ENCODE measurements at regions not wholly inside any gene's neighbourhood (a gene's known extent, or its start where the extent isn't known, plus 50 kb on each side); places are given as distances from the start of the nearest gene placed in this dataset.
A peak's percentile ranks its signal among the peaks of the same experiment; 100 is the strongest.

- peaks cover 9% of the 10 kb centered on the region; the same call in 1 of the 2 replicates for H3K4me1 ChIP-seq (ENCODE audit: insufficient read depth, low read length)
- no peak overlapping the region for H3K27ac ChIP-seq (ENCODE audit: low read length)
- no peaks in the 10 kb centered on the region for H3K9me3 ChIP-seq (ENCODE audit: insufficient read depth, low read length, severe bottlenecking)
- TF ChIP-seq EZH2 (IDR thresholded peaks at IDR 0.05; ENCODE audit: borderline replicate concordance, low read depth, low read length, severe bottlenecking) (no peak), CTCF (IDR thresholded peaks at IDR 0.05; ENCODE audit: borderline replicate concordance, extremely low read depth, low read length, poor library complexity, severe bottlenecking) (no peak)
- no peak overlapping the region for H3K4me2 ChIP-seq (ENCODE audit: insufficient read depth, low read length)
- H3K4me3 ChIP-seq (ENCODE audit: low read depth in 1 of 2, low read length in 2 of 2) = no peak overlapping the region
- H3K36me3 ChIP-seq (ENCODE audit: insufficient read depth, low read length) = no peaks in the 10 kb centered on the region
- no peak overlapping the region for H2AFZ ChIP-seq (ENCODE audit: low read depth, low read length)
- H4K20me1 ChIP-seq (ENCODE audit: insufficient read depth, low read length) = no peaks in the 10 kb centered on the region
- ATAC-seq (ENCODE audit: insufficient read depth, low read depth) (no peak), DNase-seq (no peak)
- H3K9ac ChIP-seq (ENCODE audit: low read depth, low read length) = no peak overlapping the region
- H3K79me2 ChIP-seq (ENCODE audit: insufficient read depth, low read length) = no peaks in the 10 kb centered on the region
- no peaks in the 10 kb centered on the region for H3K27me3 ChIP-seq (ENCODE audit: insufficient read depth, low read length, poor library complexity)
Measured at GRCh38 chr3:5565026-5565425, 377.5 kb downstream of the EDEM1 start.

DNA sequence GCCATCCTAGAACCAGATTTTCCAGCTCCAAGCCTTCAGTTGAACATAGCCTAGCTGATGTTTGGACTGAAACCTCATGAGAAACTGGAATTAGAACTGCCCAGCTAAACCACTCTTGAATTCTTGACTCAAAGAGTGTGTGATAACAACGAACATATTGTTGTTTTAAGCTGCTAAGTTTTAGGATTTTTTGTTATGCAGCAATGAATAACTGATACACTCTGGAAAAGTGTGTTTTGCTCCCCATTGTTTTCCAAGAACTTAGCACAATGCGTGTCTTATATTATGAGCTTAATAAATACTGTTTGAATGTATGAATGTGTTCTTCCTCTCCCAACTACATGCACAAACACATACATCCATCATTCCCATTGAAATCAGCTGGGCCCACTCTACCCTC, 379.6 kb downstream of the EDEM1 start:
- TF ChIP-seq EZH2 (IDR thresholded peaks at IDR 0.05; ENCODE audit: borderline replicate concordance, low read depth, low read length, severe bottlenecking) = no peak
- no peak for TF ChIP-seq CTCF (IDR thresholded peaks at IDR 0.05; ENCODE audit: borderline replicate concordance, extremely low read depth, low read length, poor library complexity, severe bottlenecking)
- peaks cover 9% of the 10 kb centered on the region; the same call in 1 of the 2 replicates for H3K4me1 ChIP-seq (ENCODE audit: insufficient read depth, low read length)
- H3K9me3 ChIP-seq (ENCODE audit: insufficient read depth, low read length, severe bottlenecking) = no peaks in the 10 kb centered on the region
- no peak overlapping the region for H2AFZ ChIP-seq (ENCODE audit: low read depth, low read length)
- H4K20me1 ChIP-seq (ENCODE audit: insufficient read depth, low read length) = no peaks in the 10 kb centered on the region
- H3K4me3 ChIP-seq (ENCODE audit: low read depth in 1 of 2, low read length in 2 of 2) = no peak overlapping the region
- no peak overlapping the region for H3K27ac ChIP-seq (ENCODE audit: low read length)
- no peak overlapping the region for H3K4me2 ChIP-seq (ENCODE audit: insufficient read depth, low read length)
- DNase-seq (no peak), ATAC-seq (ENCODE audit: insufficient read depth, low read depth) (no peak)
- H3K27me3 ChIP-seq (ENCODE audit: insufficient read depth, low read length, poor library complexity) = no peaks in the 10 kb centered on the region
- H3K9ac ChIP-seq (ENCODE audit: low read depth, low read length) = no peak overlapping the region
- no peaks in the 10 kb centered on the region for H3K79me2 ChIP-seq (ENCODE audit: insufficient read depth, low read length)
- no peaks in the 10 kb centered on the region for H3K36me3 ChIP-seq (ENCODE audit: insufficient read depth, low read length)

DNA sequence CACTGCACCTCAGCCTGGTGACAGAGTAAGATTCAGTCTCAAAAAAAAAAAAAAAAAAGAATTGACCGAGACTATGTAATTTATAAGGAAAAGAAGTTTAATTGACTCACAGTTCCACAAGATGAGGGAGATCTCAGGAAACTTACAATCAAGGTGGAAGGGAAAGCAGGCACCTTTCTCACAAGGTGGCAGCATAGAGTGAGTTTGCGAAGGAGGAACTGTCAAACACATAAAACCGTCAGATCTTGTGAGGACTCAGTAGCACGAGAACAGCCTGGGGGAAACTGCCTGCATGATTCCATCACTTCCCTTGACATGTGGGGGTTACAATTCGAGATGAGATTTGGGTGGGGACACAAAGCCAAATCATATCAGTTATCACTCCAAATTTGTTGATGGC, 380.9 kb downstream of the EDEM1 start:
- H3K4me3 ChIP-seq (ENCODE audit: low read depth in 1 of 2, low read length in 2 of 2) = no peak overlapping the region
- no peaks in the 10 kb centered on the region for H4K20me1 ChIP-seq (ENCODE audit: insufficient read depth, low read length)
- no peaks in the 10 kb centered on the region for H3K36me3 ChIP-seq (ENCODE audit: insufficient read depth, low read length)
- no peak overlapping the region for H3K27ac ChIP-seq (ENCODE audit: low read length)
- H3K9ac ChIP-seq (ENCODE audit: low read depth, low read length) = no peak overlapping the region
- H3K4me2 ChIP-seq (ENCODE audit: insufficient read depth, low read length) = no peak overlapping the region
- H2AFZ ChIP-seq (ENCODE audit: low read depth, low read length) = no peak overlapping the region
- TF ChIP-seq EZH2 (IDR thresholded peaks at IDR 0.05; ENCODE audit: borderline replicate concordance, low read depth, low read length, severe bottlenecking) (no peak), CTCF (IDR thresholded peaks at IDR 0.05; ENCODE audit: borderline replicate concordance, extremely low read depth, low read length, poor library complexity, severe bottlenecking) (peak; percentile 46)
- DNase-seq (peak; percentile 10), ATAC-seq (ENCODE audit: insufficient read depth, low read depth) (no peak)
- H3K79me2 ChIP-seq (ENCODE audit: insufficient read depth, low read length) = no peaks in the 10 kb centered on the region
- peaks cover 3% of the 10 kb centered on the region; the same call in 1 of the 2 replicates for H3K4me1 ChIP-seq (ENCODE audit: insufficient read depth, low read length)
- H3K27me3 ChIP-seq (ENCODE audit: insufficient read depth, low read length, poor library complexity) = no peaks in the 10 kb centered on the region
- H3K9me3 ChIP-seq (ENCODE audit: insufficient read depth, low read length, severe bottlenecking) = no peaks in the 10 kb centered on the region

GRCh38 chr3:5569152-5569551, 381.6 kb downstream of the EDEM1 start:
- H3K27me3 ChIP-seq (ENCODE audit: insufficient read depth, low read length, poor library complexity) = no peaks in the 10 kb centered on the region
- no peaks in the 10 kb centered on the region for H3K79me2 ChIP-seq (ENCODE audit: insufficient read depth, low read length)
- H3K36me3 ChIP-seq (ENCODE audit: insufficient read depth, low read length) = no peaks in the 10 kb centered on the region
- DNase-seq = no peak
- no peaks in the 10 kb centered on the region for H3K9me3 ChIP-seq (ENCODE audit: insufficient read depth, low read length, severe bottlenecking)
- H3K4me2 ChIP-seq (ENCODE audit: insufficient read depth, low read length) = no peak overlapping the region
- no peak overlapping the region for H3K9ac ChIP-seq (ENCODE audit: low read depth, low read length)
- H2AFZ ChIP-seq (ENCODE audit: low read depth, low read length) = no peak overlapping the region
- no peak overlapping the region for H3K27ac ChIP-seq (ENCODE audit: low read length)
- H4K20me1 ChIP-seq (ENCODE audit: insufficient read depth, low read length) = no peaks in the 10 kb centered on the region
- TF ChIP-seq EZH2 (IDR thresholded peaks at IDR 0.05; ENCODE audit: borderline replicate concordance, low read depth, low read length, severe bottlenecking) (no peak), CTCF (IDR thresholded peaks at IDR 0.05; ENCODE audit: borderline replicate concordance, extremely low read depth, low read length, poor library complexity, severe bottlenecking) (no peak)
- H3K4me1 ChIP-seq (ENCODE audit: insufficient read depth, low read length) = no peaks in the 10 kb centered on the region
- no peak overlapping the region for H3K4me3 ChIP-seq (ENCODE audit: low read depth in 1 of 2, low read length in 2 of 2)
- ATAC-seq (ENCODE audit: insufficient read depth, low read depth) = no peak

All from DND-41 (cell line).